ENCODE measurements at regions not wholly inside any gene's neighbourhood (a gene's known extent, or its start where the extent isn't known, plus 50 kb on each side); places are given as distances from the start of the nearest gene placed in this dataset.

DNA sequence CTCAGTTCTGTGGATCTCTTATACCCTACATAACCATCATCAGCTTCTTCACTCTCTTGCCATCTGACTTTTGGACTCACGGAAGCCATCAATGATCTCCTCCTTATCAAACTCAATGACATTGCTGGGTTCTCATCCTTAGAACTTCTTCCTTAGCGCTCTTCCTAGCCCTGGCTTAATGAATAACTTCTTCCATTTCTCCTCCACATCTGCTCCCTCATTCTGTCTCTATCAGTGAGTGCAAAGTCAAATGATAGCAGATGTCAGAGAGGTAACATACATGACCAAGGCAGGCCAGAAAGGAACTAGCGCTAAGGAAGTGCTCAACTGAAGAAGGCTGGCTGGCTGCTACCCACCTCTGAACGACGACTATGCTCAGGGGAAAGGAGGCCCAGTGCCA is 449.8 kb downstream of the COG6 start:
- 83 to 89% (median 87%) methylated on average over 5 of the region's 5 CpGs for WGBS, 5 donors

DNA sequence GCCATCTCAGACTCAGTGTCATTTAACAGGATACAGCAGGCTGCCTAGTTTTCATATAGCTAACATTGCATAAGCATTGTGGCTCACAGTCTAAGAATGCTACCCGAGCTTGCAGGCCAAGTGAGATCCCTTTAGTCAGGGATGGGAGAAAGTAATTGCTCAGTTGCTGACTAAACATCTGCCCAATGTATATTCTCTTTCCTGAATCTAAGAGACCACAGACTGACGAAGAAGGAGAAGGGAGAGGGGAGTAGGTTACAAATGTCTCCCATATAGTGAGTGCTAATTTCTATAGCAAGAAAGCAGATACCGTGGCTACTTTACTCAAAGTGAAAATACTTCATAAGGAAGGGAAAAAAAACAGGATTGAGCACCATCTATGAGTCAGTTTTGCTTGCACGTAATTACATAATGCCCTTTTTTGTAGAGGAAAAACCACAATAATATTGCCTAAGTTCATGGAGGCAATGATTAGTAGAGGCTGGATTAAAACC is 453.9 kb downstream of the COG6 start:
- WGBS, 5 donors: 60 to 80% (median 66%) methylated on average over 4 of the region's 4 CpGs
- Histone ChIP-seq H3K27ac (no peak overlapping the region), H3K27me3 (replicated peaks in 1 of 7) (no peaks in the 10 kb centered on the region), H3K4me3 (no peak overlapping the region), H3K9me3 (no peaks in the 10 kb centered on the region), H3K36me3 (no peaks in the 10 kb centered on the region), H3K4me1 (peaks cover 0 to 9% (median 0%) of the 10 kb centered on the region in 6 donors)
- TF ChIP-seq, protein P1, sequence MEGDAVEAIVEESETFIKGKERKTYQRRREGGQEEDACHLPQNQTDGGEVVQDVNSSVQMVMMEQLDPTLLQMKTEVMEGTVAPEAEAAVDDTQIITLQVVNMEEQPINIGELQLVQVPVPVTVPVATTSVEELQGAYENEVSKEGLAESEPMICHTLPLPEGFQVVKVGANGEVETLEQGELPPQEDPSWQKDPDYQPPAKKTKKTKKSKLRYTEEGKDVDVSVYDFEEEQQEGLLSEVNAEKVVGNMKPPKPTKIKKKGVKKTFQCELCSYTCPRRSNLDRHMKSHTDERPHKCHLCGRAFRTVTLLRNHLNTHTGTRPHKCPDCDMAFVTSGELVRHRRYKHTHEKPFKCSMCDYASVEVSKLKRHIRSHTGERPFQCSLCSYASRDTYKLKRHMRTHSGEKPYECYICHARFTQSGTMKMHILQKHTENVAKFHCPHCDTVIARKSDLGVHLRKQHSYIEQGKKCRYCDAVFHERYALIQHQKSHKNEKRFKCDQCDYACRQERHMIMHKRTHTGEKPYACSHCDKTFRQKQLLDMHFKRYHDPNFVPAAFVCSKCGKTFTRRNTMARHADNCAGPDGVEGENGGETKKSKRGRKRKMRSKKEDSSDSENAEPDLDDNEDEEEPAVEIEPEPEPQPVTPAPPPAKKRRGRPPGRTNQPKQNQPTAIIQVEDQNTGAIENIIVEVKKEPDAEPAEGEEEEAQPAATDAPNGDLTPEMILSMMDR (IDR thresholded peaks at IDR 0.05 in 8 of 11, conservative IDR thresholded peaks at IDR 0.05 in 3 of 11): no peak
- no peak for TF ChIP-seq POLR2AphosphoS5 (IDR thresholded peaks at IDR 0.05)
- no peak for TF ChIP-seq POLR2A (IDR thresholded peaks at IDR 0.05)
- intact Hi-C loops (cut with DNase I; ENCODE audit: low total_unique reads): no loop called here
- DNase-seq: no peak

More for the DNA sequence above, 449.8 kb downstream of the COG6 start:
- H3K4me1 ChIP-seq: peaks cover 0 to 15% (median 6%) of the 10 kb centered on the region in 6 donors
- no peak overlapping the region for H3K4me3 ChIP-seq
- DNase-seq: no peak
- H3K9me3 ChIP-seq: peaks cover 0 to under 1% (median 0%) of the 10 kb centered on the region in 8 donors
- no peaks in the 10 kb centered on the region for H3K27me3 ChIP-seq (replicated peaks in 1 of 7)
- TF ChIP-seq POLR2AphosphoS5 (IDR thresholded peaks at IDR 0.05) (no peak), POLR2A (IDR thresholded peaks at IDR 0.05) (no peak)
- TF ChIP-seq, protein P1 (IDR thresholded peaks at IDR 0.05 in 8 of 11, conservative IDR thresholded peaks at IDR 0.05 in 3 of 11): no peak
- H3K36me3 ChIP-seq: no peaks in the 10 kb centered on the region
- intact Hi-C loops (cut with DNase I; ENCODE audit: low total_unique reads): no loop called here
- H3K27ac ChIP-seq: no peak overlapping the region

DNA sequence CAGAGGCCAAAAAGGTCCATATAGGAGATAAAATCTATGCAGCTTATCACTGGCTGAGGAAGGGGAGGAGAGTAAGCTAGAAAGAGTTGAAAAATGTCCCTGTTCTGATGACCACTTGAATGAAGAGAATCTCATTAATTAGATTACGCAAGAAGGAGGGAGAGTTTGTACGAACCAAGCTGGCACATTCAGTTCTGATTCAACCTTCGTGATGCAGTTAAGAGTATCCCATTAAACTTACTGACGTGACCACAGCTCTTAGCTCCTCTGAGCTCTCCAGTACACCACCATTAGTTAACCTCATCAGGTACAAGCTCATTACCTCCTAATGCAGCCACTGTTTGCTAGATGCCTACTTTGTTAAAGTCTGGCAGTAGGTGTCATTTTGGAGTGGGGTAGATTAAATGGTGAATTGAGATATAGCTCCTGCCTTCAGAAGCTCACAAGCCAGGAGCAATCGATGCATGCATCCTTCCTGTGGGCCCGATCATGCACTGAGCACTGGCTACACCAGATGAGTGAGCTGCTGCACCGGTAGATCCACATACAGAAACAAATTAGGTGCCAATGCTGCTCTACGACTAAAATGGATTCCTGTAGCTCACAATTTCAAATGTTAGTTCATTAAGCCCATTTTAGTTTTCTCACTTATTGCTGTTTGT is 458.3 kb downstream of the COG6 start:
- Histone ChIP-seq H3K4me1 (peaks cover 0 to 17% (median 0%) of the 10 kb centered on the region in 6 donors), H3K36me3 (no peaks in the 10 kb centered on the region), H3K9me3 (no peaks in the 10 kb centered on the region), H3K27ac (no peak overlapping the region), H3K27me3 (replicated peaks in 1 of 7) (no peaks in the 10 kb centered on the region), H3K4me3 (no peak overlapping the region)
- 76 to 83% (median 80%) methylated on average over 8 of the region's 8 CpGs for WGBS, 5 donors
- intact Hi-C loops (cut with DNase I; ENCODE audit: low total_unique reads): no loop called here
- TF ChIP-seq POLR2AphosphoS5 (IDR thresholded peaks at IDR 0.05) (no peak), POLR2A (IDR thresholded peaks at IDR 0.05) (no peak)
- TF ChIP-seq, protein P1 (IDR thresholded peaks at IDR 0.05 in 8 of 11, conservative IDR thresholded peaks at IDR 0.05 in 3 of 11): no peak
- no peak for DNase-seq

DNA sequence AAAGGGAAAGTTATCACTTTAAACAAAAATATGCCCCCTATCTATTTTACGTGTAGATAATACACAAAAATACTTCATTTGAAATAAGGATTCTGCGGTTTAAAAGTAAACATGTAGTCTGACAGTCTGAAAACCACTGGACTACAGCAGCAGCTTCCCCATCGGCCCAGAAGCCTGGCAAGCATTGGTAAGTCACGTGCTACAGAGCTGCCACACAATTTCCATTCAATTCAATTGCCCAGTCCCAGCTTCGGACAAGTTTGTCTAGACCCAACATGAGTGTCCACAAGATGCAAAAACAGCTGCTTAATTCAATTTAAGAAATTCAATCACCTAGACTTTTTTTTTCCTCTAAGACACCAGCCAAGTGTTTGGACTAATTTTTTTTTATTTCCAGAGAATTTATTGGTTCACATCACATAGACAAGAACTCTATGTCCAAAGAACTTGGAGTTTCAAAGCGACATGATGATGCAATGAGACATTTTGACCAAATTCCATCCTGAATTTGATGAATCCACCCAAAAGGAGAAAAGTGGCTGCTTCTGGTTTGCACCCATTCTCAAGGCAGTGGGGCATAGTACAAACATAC is 458.9 kb downstream of the COG6 start:
- intact Hi-C loops (cut with DNase I; ENCODE audit: low total_unique reads): no loop called here
- H3K36me3 ChIP-seq: no peaks in the 10 kb centered on the region
- no peak overlapping the region for H3K27ac ChIP-seq
- H3K4me1 ChIP-seq: peaks cover 0 to 17% (median 0%) of the 10 kb centered on the region in 6 donors
- no peaks in the 10 kb centered on the region for H3K27me3 ChIP-seq (replicated peaks in 1 of 7)
- 85 to 94% (median 91%) methylated on average over 6 of the region's 6 CpGs for WGBS, 5 donors
- TF ChIP-seq POLR2A (IDR thresholded peaks at IDR 0.05): no peak
- TF ChIP-seq, protein P1 (IDR thresholded peaks at IDR 0.05 in 8 of 11, conservative IDR thresholded peaks at IDR 0.05 in 3 of 11): no peak
- TF ChIP-seq POLR2AphosphoS5 (IDR thresholded peaks at IDR 0.05): no peak
- H3K4me3 ChIP-seq: no peak overlapping the region
- no peaks in the 10 kb centered on the region for H3K9me3 ChIP-seq
- DNase-seq: no peak
